HG03039 (cell line): ENCODE measurements at regions not wholly inside any gene's neighbourhood (a gene's known extent, or its start where the extent isn't known, plus 50 kb on each side); places are given as distances from the start of the nearest gene placed in this dataset.
"Not testable (repeated sequence)": the region's sequence is repeated elsewhere in the genome, so short reads cannot be mapped to it uniquely, and the experiment has no call there.

Source experiments
- ATAC-seq: cut with Tn5 transposase; IDR thresholded peaks from one replicate; pipeline ENCODE4 v1.9.1; 2021; ENCODE audit warnings: mild to moderate bottlenecking, moderate library complexity; ENCODE audit not compliant: unreplicated experiment

- no peak for ATAC-seq
These were observed 150.9 kb downstream of the HS3ST3B1 start for GRCh38 chr17:14451729-14452191.

GRCh38 chr17:14448818-14449217 is 147.9 kb downstream of the HS3ST3B1 start:
- ATAC-seq: no peak

- no peak for ATAC-seq
These were observed 145.9 kb downstream of the HS3ST3B1 start for GRCh38 chr17:14446825-14447224.

GRCh38 chr17:14444915-14445314 is 144.0 kb downstream of the HS3ST3B1 start:
- no peak for ATAC-seq

- no peak for ATAC-seq
These were observed 142.1 kb downstream of the HS3ST3B1 start for GRCh38 chr17:14442798-14443528.

GRCh38 chr17:14437176-14437575 is 136.3 kb downstream of the HS3ST3B1 start:
- no peak for ATAC-seq

GRCh38 chr17:14436266-14436665 is 135.4 kb downstream of the HS3ST3B1 start:
- no peak for ATAC-seq

- ATAC-seq: no peak
These were observed 133.6 kb downstream of the HS3ST3B1 start for GRCh38 chr17:14434506-14434905.

- no peak for ATAC-seq
These were observed 131.2 kb downstream of the HS3ST3B1 start for GRCh38 chr17:14432079-14432478.

- ATAC-seq: no peak
These were observed 128.2 kb downstream of the HS3ST3B1 start for GRCh38 chr17:14429084-14429483.

- no peak for ATAC-seq
These were observed 127.8 kb downstream of the HS3ST3B1 start for GRCh38 chr17:14428648-14429029.

- ATAC-seq: no peak
These were observed 127.2 kb downstream of the HS3ST3B1 start for GRCh38 chr17:14427900-14428647.

- ATAC-seq: not testable (repeated sequence)
These were observed 122.3 kb downstream of the HS3ST3B1 start for GRCh38 chr17:14423156-14423555.

GRCh38 chr17:14417336-14417735 is 116.5 kb downstream of the HS3ST3B1 start:
- no peak for ATAC-seq

GRCh38 chr17:14409292-14409691 is 108.4 kb downstream of the HS3ST3B1 start:
- ATAC-seq: no peak

GRCh38 chr17:14407541-14407940 is 106.7 kb downstream of the HS3ST3B1 start:
- no peak for ATAC-seq

- no peak for ATAC-seq
These were observed 104.3 kb downstream of the HS3ST3B1 start for GRCh38 chr17:14405189-14405588.
